ENCODE measurements at regions not wholly inside any gene's neighbourhood (a gene's known extent, or its start where the extent isn't known, plus 50 kb on each side); places are given as distances from the start of the nearest gene placed in this dataset.

- Histone ChIP-seq H3K27ac (ENCODE audit: low read depth, low read length) (no peak overlapping the region), H3K36me3 (ENCODE audit: insufficient read depth, low read length) (no peaks in the 10 kb centered on the region), H3K4me2 (ENCODE audit: low read length) (no peak overlapping the region), H3K79me2 (ENCODE audit: insufficient read depth, low read length) (no peaks in the 10 kb centered on the region), H3K4me3 (ENCODE audit: insufficient read depth, low read depth, low read length) (no peak overlapping the region), H2AFZ (ENCODE audit: low read depth, low read length) (no peak overlapping the region), H3K4me1 (ENCODE audit: insufficient read depth, low read length) (no peaks in the 10 kb centered on the region), H3K9ac (ENCODE audit: low read length) (no peak overlapping the region), H3K9me3 (ENCODE audit: insufficient read depth, low read depth, low read length) (no peaks in the 10 kb centered on the region), H4K20me1 (ENCODE audit: insufficient read depth, low read length) (no peaks in the 10 kb centered on the region), H3K27me3 (ENCODE audit: insufficient read depth, low read length) (no peaks in the 10 kb centered on the region)
- no peak overlapping the region for H3K4me3 Mint-ChIP-seq (ENCODE audit: unreplicated experiment)
- no peak overlapping the region for H3K27ac Mint-ChIP-seq (ENCODE audit: unreplicated experiment)
- no peaks in the 10 kb centered on the region for H3K36me3 Mint-ChIP-seq (ENCODE audit: low read depth, unreplicated experiment)
- DNase-seq (ENCODE audit: low read depth) = no peak
- no peaks in the 10 kb centered on the region for H3K9me3 Mint-ChIP-seq (ENCODE audit: unreplicated experiment)
- no peak for FAIRE-seq
- H3K4me1 Mint-ChIP-seq (ENCODE audit: low read depth, unreplicated experiment) = peaks cover 5% of the 10 kb centered on the region
- no peak for TF ChIP-seq EZH2 (IDR thresholded peaks at IDR 0.05; ENCODE audit: insufficient read depth, low read length)
- TF ChIP-seq CTCF (IDR thresholded peaks at IDR 0.05; ENCODE audit: insufficient read depth, low read depth, low read length) = no peak
- H3K27me3 Mint-ChIP-seq (ENCODE audit: low read depth, unreplicated experiment) = no peaks in the 10 kb centered on the region
Measured at GRCh38 chr3:39748002-39748401, 61.4 kb upstream of the MYRIP start.

GRCh38 chr3:39748763-39749162 lies 60.6 kb upstream of the MYRIP start:
- no peaks in the 10 kb centered on the region for H3K36me3 Mint-ChIP-seq (ENCODE audit: low read depth, unreplicated experiment)
- H3K27me3 Mint-ChIP-seq (ENCODE audit: low read depth, unreplicated experiment) = peaks cover 2% of the 10 kb centered on the region
- Histone ChIP-seq H3K27ac (ENCODE audit: low read depth, low read length) (no peak overlapping the region), H3K79me2 (ENCODE audit: insufficient read depth, low read length) (no peaks in the 10 kb centered on the region), H3K9ac (ENCODE audit: low read length) (no peak overlapping the region), H3K27me3 (ENCODE audit: insufficient read depth, low read length) (no peaks in the 10 kb centered on the region), H3K4me2 (ENCODE audit: low read length) (no peak overlapping the region), H2AFZ (ENCODE audit: low read depth, low read length) (no peak overlapping the region), H4K20me1 (ENCODE audit: insufficient read depth, low read length) (no peaks in the 10 kb centered on the region), H3K9me3 (ENCODE audit: insufficient read depth, low read depth, low read length) (no peaks in the 10 kb centered on the region), H3K4me3 (ENCODE audit: insufficient read depth, low read depth, low read length) (no peak overlapping the region), H3K36me3 (ENCODE audit: insufficient read depth, low read length) (no peaks in the 10 kb centered on the region), H3K4me1 (ENCODE audit: insufficient read depth, low read length) (no peaks in the 10 kb centered on the region)
- DNase-seq (ENCODE audit: low read depth) (no peak), FAIRE-seq (no peak)
- H3K27ac Mint-ChIP-seq (ENCODE audit: unreplicated experiment) = no peak overlapping the region
- H3K4me1 Mint-ChIP-seq (ENCODE audit: low read depth, unreplicated experiment) = peaks cover 6% of the 10 kb centered on the region
- TF ChIP-seq CTCF (IDR thresholded peaks at IDR 0.05; ENCODE audit: insufficient read depth, low read depth, low read length) = no peak
- no peak for TF ChIP-seq EZH2 (IDR thresholded peaks at IDR 0.05; ENCODE audit: insufficient read depth, low read length)
- no peak overlapping the region for H3K4me3 Mint-ChIP-seq (ENCODE audit: unreplicated experiment)
- no peaks in the 10 kb centered on the region for H3K9me3 Mint-ChIP-seq (ENCODE audit: unreplicated experiment)

GRCh38 chr3:39750712-39751111 lies 58.7 kb upstream of the MYRIP start:
- H3K36me3 ChIP-seq (ENCODE audit: insufficient read depth, low read length) = no peaks in the 10 kb centered on the region
- FAIRE-seq (no peak), DNase-seq (ENCODE audit: low read depth) (no peak)
- peaks cover 6% of the 10 kb centered on the region for H3K4me1 Mint-ChIP-seq (ENCODE audit: low read depth, unreplicated experiment)
- no peaks in the 10 kb centered on the region for H3K4me1 ChIP-seq (ENCODE audit: insufficient read depth, low read length)
- no peaks in the 10 kb centered on the region for H3K79me2 ChIP-seq (ENCODE audit: insufficient read depth, low read length)
- no peak overlapping the region for H3K9ac ChIP-seq (ENCODE audit: low read length)
- H3K27me3 ChIP-seq (ENCODE audit: insufficient read depth, low read length) = no peaks in the 10 kb centered on the region
- TF ChIP-seq EZH2 (IDR thresholded peaks at IDR 0.05; ENCODE audit: insufficient read depth, low read length) = no peak
- no peak for TF ChIP-seq CTCF (IDR thresholded peaks at IDR 0.05; ENCODE audit: insufficient read depth, low read depth, low read length)
- no peaks in the 10 kb centered on the region for H3K9me3 Mint-ChIP-seq (ENCODE audit: unreplicated experiment)
- no peak overlapping the region for H3K4me2 ChIP-seq (ENCODE audit: low read length)
- H3K4me3 ChIP-seq (ENCODE audit: insufficient read depth, low read depth, low read length) = no peak overlapping the region
- no peak overlapping the region for H3K27ac Mint-ChIP-seq (ENCODE audit: unreplicated experiment)
- H3K27ac ChIP-seq (ENCODE audit: low read depth, low read length) = no peak overlapping the region
- H3K4me3 Mint-ChIP-seq (ENCODE audit: unreplicated experiment) = no peak overlapping the region
- no peaks in the 10 kb centered on the region for H3K36me3 Mint-ChIP-seq (ENCODE audit: low read depth, unreplicated experiment)
- H2AFZ ChIP-seq (ENCODE audit: low read depth, low read length) = no peak overlapping the region
- no peaks in the 10 kb centered on the region for H3K9me3 ChIP-seq (ENCODE audit: insufficient read depth, low read depth, low read length)
- H4K20me1 ChIP-seq (ENCODE audit: insufficient read depth, low read length) = no peaks in the 10 kb centered on the region
- peaks cover 2% of the 10 kb centered on the region for H3K27me3 Mint-ChIP-seq (ENCODE audit: low read depth, unreplicated experiment)

Data from astrocyte (in vitro differentiated cells and primary cell).